OCI-LY1 (cell line): ENCODE measurements at regions not wholly inside any gene's neighbourhood (a gene's known extent, or its start where the extent isn't known, plus 50 kb on each side); places are given as distances from the start of the nearest gene placed in this dataset.
A peak's percentile ranks its signal among the peaks of the same experiment; 100 is the strongest.

Experiments
- H2AFZ ChIP-seq: fragments of 200-600 bp; sonication (generic), shearing (Covaris generic); 2 replicates; pipeline ENCODE4 v1.6.0; 2014; ENCODE audit warnings: antibody characterized with exemption, mild to moderate bottlenecking, low read length
- H3F3A ChIP-seq: fragments of 200-600 bp; sonication (generic), shearing (Covaris generic); 2 replicates; pipeline ENCODE4 v1.6.0; 2014; ENCODE audit warnings: mild to moderate bottlenecking, antibody characterized with exemption, low read length, moderate library complexity; ENCODE audit not compliant: insufficient read depth
- H3K27ac ChIP-seq: fragments of 200-600 bp; sonication (generic); 2 replicates; pipeline ENCODE4 v1.5.1; 2014; ENCODE audit warnings: low read length, mixed run types, mild to moderate bottlenecking, low read depth; ENCODE audit not compliant: poor library complexity, severe bottlenecking
- H3K27me3 ChIP-seq: fragments of 200-600 bp; sonication (generic); 2 replicates; pipeline ENCODE4 v1.6.0; 2014; ENCODE audit warnings: antibody characterized with exemption, mild to moderate bottlenecking, low read length, moderate library complexity; ENCODE audit not compliant: insufficient read depth
- H3K36me3 ChIP-seq: fragments of 200-600 bp; sonication (generic); 2 replicates; pipeline ENCODE4 v1.6.1; 2014; ENCODE audit warnings: mild to moderate bottlenecking, antibody characterized with exemption, low read length, moderate library complexity, mixed read lengths; ENCODE audit not compliant: insufficient read depth
- H3K4me1 ChIP-seq: fragments of 200-600 bp; sonication (generic); 2 replicates; pipeline ENCODE4 v1.5.1; 2014; ENCODE audit warnings: mild to moderate bottlenecking, low read length, moderate library complexity; ENCODE audit not compliant: insufficient read depth, severe bottlenecking
- H3K4me2 ChIP-seq: fragments of 200-600 bp; sonication (generic), shearing (Covaris generic); 2 replicates; pipeline ENCODE4 v1.6.1; 2014; ENCODE audit warnings: low read length
- H3K4me3 ChIP-seq: fragments of 200-600 bp; sonication (generic); 2 replicates; pipeline ENCODE4 v1.5.1; 2014; ENCODE audit warnings: low read length, low read depth, mild to moderate bottlenecking, mixed read lengths; ENCODE audit not compliant: poor library complexity, severe bottlenecking
- H3K79me2 ChIP-seq: fragments of 200-600 bp; shearing (Covaris generic); 2 replicates; pipeline ENCODE4 v1.6.1; 2016; ENCODE audit warnings: mixed run types, low read length, mixed read lengths; ENCODE audit not compliant: insufficient read depth
- H3K9ac ChIP-seq: fragments of 200-600 bp; sonication (generic), shearing (Covaris generic); 2 replicates; pipeline ENCODE4 v1.6.1; 2014; ENCODE audit warnings: mild to moderate bottlenecking, low read length, mixed read lengths
- H3K9me2 ChIP-seq: fragments of 200-600 bp; sonication (generic), shearing (Covaris generic); 2 replicates; pipeline ENCODE4 v1.6.1; 2014; ENCODE audit warnings: low read depth, mild to moderate bottlenecking, low read length, mixed read lengths
- H3K9me3 ChIP-seq: fragments of 200-600 bp; shearing (Covaris generic); 2 replicates; pipeline ENCODE4 v1.6.1; 2014; ENCODE audit warnings: low read length, mixed read lengths
- H4K20me1 ChIP-seq: fragments of 200-600 bp; sonication (generic), shearing (Covaris generic); 2 replicates; pipeline ENCODE4 v1.6.0; 2016; ENCODE audit warnings: mild to moderate bottlenecking, low read length; ENCODE audit not compliant: insufficient read depth
- CTCF ChIP-seq: fragments of 200-600 bp; sonication (generic), shearing (Covaris generic); IDR thresholded peaks from 2 replicates; pipeline ENCODE4 v1.5.1; 2017; ENCODE audit warnings: mild to moderate bottlenecking, antibody characterized with exemption, low read length, moderate library complexity, mixed read lengths
- EZH2 ChIP-seq: fragments of 200-600 bp; sonication (generic), shearing (Covaris generic); IDR thresholded peaks from 2 replicates; pipeline ENCODE4 v1.8.0; 2017; ENCODE audit warnings: borderline replicate concordance, mixed run types, mild to moderate bottlenecking, antibody characterized with exemption, low read length, moderate library complexity, mixed read lengths

GRCh38 chr6:165052561-165053480 lies 256.6 kb downstream of the C6orf118 start:
- Histone ChIP-seq H3K9me2 (no peaks in the 10 kb centered on the region), H2AFZ (no peak overlapping the region), H3K9ac (no peak overlapping the region), H3K4me2 (no peak overlapping the region), H3K27ac (no peak overlapping the region), H3K9me3 (no peaks in the 10 kb centered on the region), H3F3A (no peaks in the 10 kb centered on the region), H3K4me3 (no peak overlapping the region), H3K4me1 (no peaks in the 10 kb centered on the region), H3K36me3 (no peaks in the 10 kb centered on the region), H4K20me1 (no peaks in the 10 kb centered on the region), H3K79me2 (no peaks in the 10 kb centered on the region), H3K27me3 (no peaks in the 10 kb centered on the region)
- TF ChIP-seq CTCF (no peak), EZH2 (no peak)

- no peak overlapping the region for H3K27ac ChIP-seq
- H3K4me3 ChIP-seq, result no peak overlapping the region
These were observed 260.0 kb downstream of the C6orf118 start for GRCh38 chr6:165049362-165049761.

GRCh38 chr6:165047952-165048351 lies 261.5 kb downstream of the C6orf118 start:
- H3K27me3 ChIP-seq, result no peaks in the 10 kb centered on the region
- no peaks in the 10 kb centered on the region for H3K79me2 ChIP-seq
- H3K9me2 ChIP-seq, result no peaks in the 10 kb centered on the region

More at GRCh38 chr6:165049362-165049761, 260.0 kb downstream of the C6orf118 start:
- no peak overlapping the region for H3K4me2 ChIP-seq
- H3K79me2 ChIP-seq, result no peaks in the 10 kb centered on the region
- H3K36me3 ChIP-seq, result no peaks in the 10 kb centered on the region
- H3K27me3 ChIP-seq, result no peaks in the 10 kb centered on the region
- no peaks in the 10 kb centered on the region for H3K9me2 ChIP-seq
- no peaks in the 10 kb centered on the region for H3K4me1 ChIP-seq
- TF ChIP-seq CTCF (peak; percentile 68), EZH2 (no peak)
- no peak overlapping the region for H2AFZ ChIP-seq
- no peaks in the 10 kb centered on the region for H3K9me3 ChIP-seq
- H3F3A ChIP-seq, result no peaks in the 10 kb centered on the region; the same call in 1 of the 2 replicates
- no peak overlapping the region for H3K9ac ChIP-seq
- H4K20me1 ChIP-seq, result no peaks in the 10 kb centered on the region

More at GRCh38 chr6:165047952-165048351, 261.5 kb downstream of the C6orf118 start:
- Histone ChIP-seq H2AFZ (no peak overlapping the region), H3K27ac (no peak overlapping the region), H3K4me1 (no peaks in the 10 kb centered on the region), H3K9me3 (no peaks in the 10 kb centered on the region), H3F3A (no peaks in the 10 kb centered on the region; the same call in 1 of the 2 replicates), H3K36me3 (no peaks in the 10 kb centered on the region), H3K4me3 (no peak overlapping the region), H3K9ac (no peak overlapping the region), H3K4me2 (no peak overlapping the region), H4K20me1 (no peaks in the 10 kb centered on the region)
- TF ChIP-seq CTCF, result no peak
- no peak for TF ChIP-seq EZH2
